ENCODE measurements at regions not wholly inside any gene's neighbourhood (a gene's known extent, or its start where the extent isn't known, plus 50 kb on each side); places are given as distances from the start of the nearest gene placed in this dataset.

GRCh38 chr2:78263571-78263970 lies 741.4 kb upstream of the LRRTM4 start:
- in situ Hi-C loops (cut with MboI; ENCODE audit: low sequenced_read_pairs): no loop called here
- Histone ChIP-seq H3K23ac (ENCODE audit: low read depth, low read length) (no peak overlapping the region), H3K79me1 (ENCODE audit: low read depth in 1 of 2, low read length in 2 of 2) (no peaks in the 10 kb centered on the region), H3K4ac (ENCODE audit: low read depth, low read length) (no peak overlapping the region), H2AK5ac (ENCODE audit: low read depth, low read length) (no peak overlapping the region), H3K4me1 (ENCODE audit: control insufficient read depth, insufficient read depth, low read length) (no peaks in the 10 kb centered on the region), H4K91ac (ENCODE audit: insufficient read depth, low read depth, low read length) (no peak overlapping the region), H3K9ac (ENCODE audit: low read depth, low read length) (no peak overlapping the region), H3K18ac (ENCODE audit: low read depth, low read length) (no peak overlapping the region), H3K9me3 (ENCODE audit: control insufficient read depth, insufficient read depth, low read length) (no peaks in the 10 kb centered on the region; the same call in 1 of the 2 replicates), H3K14ac (replicated peaks; ENCODE audit: low read depth, low read length) (no peak overlapping the region), H2BK120ac (ENCODE audit: low read depth, low read length) (no peak overlapping the region), H3K56ac (ENCODE audit: extremely low read depth, insufficient read depth, low read length) (no peak overlapping the region), H3K36me3 (ENCODE audit: control insufficient read depth, insufficient read depth, low read length) (no peaks in the 10 kb centered on the region), H3K4me3 (ENCODE audit: insufficient read depth, low read depth, low read length) (no peak overlapping the region), H2AK9ac (replicated peaks; ENCODE audit: low read depth, low read length, poor library complexity) (no peak overlapping the region), H3K27ac (ENCODE audit: insufficient read depth, low read length) (no peak overlapping the region), H4K20me1 (ENCODE audit: insufficient read depth, low read length) (no peaks in the 10 kb centered on the region), H2BK5ac (ENCODE audit: low read depth, low read length, poor library complexity, severe bottlenecking) (no peak overlapping the region), H2BK20ac (ENCODE audit: low read depth, low read length) (no peak overlapping the region), H3K27me3 (ENCODE audit: control insufficient read depth, insufficient read depth, low read length) (no peaks in the 10 kb centered on the region), H2BK15ac (ENCODE audit: low read depth, low read length) (no peak overlapping the region), H2AFZ (replicated peaks; ENCODE audit: low read length, poor library complexity) (no peak overlapping the region), H4K8ac (ENCODE audit: low read depth in 2 of 2, low read length in 2 of 2) (no peak overlapping the region), H3K9me1 (ENCODE audit: insufficient read depth, low read length) (no peaks in the 10 kb centered on the region), H4K5ac (ENCODE audit: low read depth, low read length) (no peak overlapping the region), H3K4me2 (ENCODE audit: low read depth, low read length) (no peak overlapping the region)
- no TSS peak for BruUV-seq (replicated peaks)
- ChIA-PET CTCF (no interaction called here), POLR2A (ENCODE audit: unreplicated experiment) (no interaction called here)
- ATAC-seq (ENCODE audit: low read depth) (no peak), DNase-seq (no peak)
- no peak for TF ChIP-seq MXI1 (IDR thresholded peaks at IDR 0.05; ENCODE audit: borderline replicate concordance, low read depth, low read length)
- no peak for TF ChIP-seq RAD21 (IDR thresholded peaks at IDR 0.05; ENCODE audit: low read length)
- no peak for TF ChIP-seq NFE2L2 (IDR thresholded peaks at IDR 0.05; ENCODE audit: low read depth, low read length)
- no peak for TF ChIP-seq FOS (IDR thresholded peaks at IDR 0.05; ENCODE audit: low read depth, low read length)
- no peak for TF ChIP-seq POLR2A (IDR thresholded peaks at IDR 0.05; ENCODE audit: low read depth, low read length)
- no peak for TF ChIP-seq CHD1 (IDR thresholded peaks at IDR 0.05; ENCODE audit: low read depth, low read length)
- TF ChIP-seq MAFK (IDR thresholded peaks at IDR 0.05; ENCODE audit: low read depth, low read length): no peak
- no peak for TF ChIP-seq SMC3 (IDR thresholded peaks at IDR 0.05; ENCODE audit: low read depth, low read length)
- TF ChIP-seq, protein P1, sequence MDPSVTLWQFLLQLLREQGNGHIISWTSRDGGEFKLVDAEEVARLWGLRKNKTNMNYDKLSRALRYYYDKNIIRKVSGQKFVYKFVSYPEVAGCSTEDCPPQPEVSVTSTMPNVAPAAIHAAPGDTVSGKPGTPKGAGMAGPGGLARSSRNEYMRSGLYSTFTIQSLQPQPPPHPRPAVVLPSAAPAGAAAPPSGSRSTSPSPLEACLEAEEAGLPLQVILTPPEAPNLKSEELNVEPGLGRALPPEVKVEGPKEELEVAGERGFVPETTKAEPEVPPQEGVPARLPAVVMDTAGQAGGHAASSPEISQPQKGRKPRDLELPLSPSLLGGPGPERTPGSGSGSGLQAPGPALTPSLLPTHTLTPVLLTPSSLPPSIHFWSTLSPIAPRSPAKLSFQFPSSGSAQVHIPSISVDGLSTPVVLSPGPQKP (IDR thresholded peaks at IDR 0.05; ENCODE audit: borderline replicate concordance, low read depth, low read length): no peak
- TF ChIP-seq CTCF (conservative IDR thresholded peaks at IDR 0.05; ENCODE audit: low read depth, low read length): no peak
- no peak for TF ChIP-seq RCOR1 (IDR thresholded peaks at IDR 0.05; ENCODE audit: insufficient replicate concordance, low read length)
- TF ChIP-seq USF2 (IDR thresholded peaks at IDR 0.05; ENCODE audit: low read depth, low read length): no peak
- TF ChIP-seq MAZ (IDR thresholded peaks at IDR 0.05; ENCODE audit: borderline replicate concordance, low read depth, low read length): no peak
- no peak for TF ChIP-seq RFX5 (IDR thresholded peaks at IDR 0.05; ENCODE audit: low read depth, low read length)
- no peak for TF ChIP-seq BHLHE40 (IDR thresholded peaks at IDR 0.05; ENCODE audit: low read depth, low read length)
- no peak for TF ChIP-seq CEBPB (IDR thresholded peaks at IDR 0.05; ENCODE audit: low read depth, low read length)
- dilution Hi-C loops (cut with HindIII; ENCODE audit: low sequenced_read_pairs, unreplicated experiment): no loop called here
- intact Hi-C loops (cut with micrococcal nuclease): no loop called here
- WGBS, 2 experiments (ENCODE audit: extremely low coverage in 2 of 2, insufficient read length in 1 of 2): no CpG with 5 or more reads among the region's 1 CpG

Measured in IMR-90 (cell line).